ENCODE measurements at regions not wholly inside any gene's neighbourhood (a gene's known extent, or its start where the extent isn't known, plus 50 kb on each side); places are given as distances from the start of the nearest gene placed in this dataset.

- TF ChIP-seq ZNF592 (IDR thresholded peaks at IDR 0.05) (peak; percentile 95), L3MBTL2 (IDR thresholded peaks at IDR 0.05) (peak; percentile 85), EWSR1 (IDR thresholded peaks at IDR 0.05; ENCODE audit: borderline replicate concordance, low read depth, partially characterized antibody) (no peak), ARID4B (CRISPR knock-in tag; IDR thresholded peaks at IDR 0.05) (no peak), ZNF3 (CRISPR knock-in tag; IDR thresholded peaks at IDR 0.05) (no peak), RB1 (IDR thresholded peaks at IDR 0.05; ENCODE audit: low read depth) (no peak), C11orf30 (IDR thresholded peaks at IDR 0.05; ENCODE audit: low read depth) (peak; percentile 71), MBD2 (IDR thresholded peaks at IDR 0.05; ENCODE audit: borderline replicate concordance, low read depth) (no peak), TFE3 (CRISPR knock-in tag; IDR thresholded peaks at IDR 0.05) (no peak), SMARCE1 (IDR thresholded peaks at IDR 0.05) (peak; percentile 24; the same call in 1 of the 2 replicates), ASH1L (IDR thresholded peaks at IDR 0.05; ENCODE audit: borderline replicate concordance, low read depth, partially characterized antibody) (no peak), MAZ (CRISPR knock-in tag; conservative IDR thresholded peaks at IDR 0.05 in 1 of 2, IDR thresholded peaks at IDR 0.05 in 1 of 2) (peak in 1 of 2 experiments; percentile 57; a peak in 1 of 4 replicates), ILF3 (IDR thresholded peaks at IDR 0.05; ENCODE audit: borderline replicate concordance) (no peak), ARID2 (IDR thresholded peaks at IDR 0.05) (no peak), ZBTB2 (IDR thresholded peaks at IDR 0.05) (no peak), DEAF1 (CRISPR knock-in tag; IDR thresholded peaks at IDR 0.05) (no peak)
Observed at GRCh38 chr10:118495499-118495898, 99.9 kb downstream of the PRLHR start (continued).

Measured in K562 (cell line).